RWPE2 (cell line): ENCODE measurements at regions not wholly inside any gene's neighbourhood (a gene's known extent, or its start where the extent isn't known, plus 50 kb on each side); places are given as distances from the start of the nearest gene placed in this dataset.
"Not testable (repeated sequence)": the region's sequence is repeated elsewhere in the genome, so short reads cannot be mapped to it uniquely, and the experiment has no call there.

ENCODE experiments used
- ATAC-seq: fragments of 200-7000 bp; cut with Tn5 transposase; 3 replicates; pipeline ENCODE4 v1.9.1; 2021; ENCODE audit warnings: low read depth
- DNase-seq: peaks from one replicate; pipeline ENCODE4 v3.0.0-alpha.2; 2020; ENCODE audit warnings: low spot score
- H3K27ac ChIP-seq: fragments of 450-650 bp; 2 replicates; pipeline ENCODE4 v1.5.1; 2017; ENCODE audit warnings: mild to moderate bottlenecking; ENCODE audit not compliant: poor library complexity, severe bottlenecking
- H3K27me3 ChIP-seq: fragments of 250-450 bp; sonication (Bioruptor Pico); 2 replicates; pipeline ENCODE4 v1.5.1; 2021; ENCODE audit warnings: mild to moderate bottlenecking, moderate library complexity; ENCODE audit not compliant: insufficient read depth, poor library complexity, severe bottlenecking
- H3K36me3 ChIP-seq: fragments of 250-450 bp; sonication (Bioruptor Pico); 2 replicates; pipeline ENCODE4 v1.5.1; 2020; ENCODE audit warnings: low read depth, mild to moderate bottlenecking, moderate library complexity
- H3K4me1 ChIP-seq: fragments of 250-450 bp; sonication (Bioruptor Pico); 2 replicates; pipeline ENCODE4 v1.5.1; 2021; ENCODE audit warnings: mild to moderate bottlenecking, moderate library complexity; ENCODE audit not compliant: insufficient read depth, poor library complexity, severe bottlenecking
- H3K4me3 ChIP-seq: fragments of 250-450 bp; sonication (Bioruptor Pico); 2 replicates; pipeline ENCODE4 v1.5.1; 2021; ENCODE audit warnings: mild to moderate bottlenecking, moderate library complexity; ENCODE audit not compliant: severe bottlenecking
- H3K9me3 ChIP-seq: fragments of 250-450 bp; sonication (Bioruptor Pico); 2 replicates; pipeline ENCODE4 v1.5.1; 2021; ENCODE audit warnings: mild to moderate bottlenecking, moderate library complexity; ENCODE audit not compliant: severe bottlenecking
- CTCF ChIP-seq: fragments of 450-650 bp; IDR thresholded peaks from one replicate; pipeline ENCODE4 v1.5.1; 2017; ENCODE audit warnings: mild to moderate bottlenecking, moderate library complexity; ENCODE audit not compliant: poor library complexity, severe bottlenecking

- H3K9me3 ChIP-seq, result no peaks in the 10 kb centered on the region
Observed at GRCh38 chr14:37709419-37710195, 114.2 kb downstream of the TTC6 start.

GRCh38 chr14:37711356-37711830 is 116.0 kb downstream of the TTC6 start:
- Histone ChIP-seq H3K9me3 (no peaks in the 10 kb centered on the region), H3K36me3 (no peaks in the 10 kb centered on the region), H3K4me1 (no peaks in the 10 kb centered on the region), H3K27me3 (no peaks in the 10 kb centered on the region), H3K27ac (no peak overlapping the region), H3K4me3 (no peak overlapping the region)
- no peak for TF ChIP-seq CTCF
- ATAC-seq, result no peak
- DNase-seq, result no peak

More at GRCh38 chr14:37709419-37710195, 114.2 kb downstream of the TTC6 start:
- Histone ChIP-seq H3K4me3 (no peak overlapping the region), H3K36me3 (no peaks in the 10 kb centered on the region), H3K27me3 (no peaks in the 10 kb centered on the region), H3K4me1 (no peaks in the 10 kb centered on the region), H3K27ac (no peak overlapping the region)
- ATAC-seq (no peak), DNase-seq (no peak)
- peak; percentile 90 for TF ChIP-seq CTCF

- DNase-seq (no peak), ATAC-seq (no peak)
- Histone ChIP-seq H3K4me3 (no peak overlapping the region), H3K27me3 (no peaks in the 10 kb centered on the region), H3K9me3 (no peaks in the 10 kb centered on the region), H3K36me3 (no peaks in the 10 kb centered on the region), H3K27ac (no peak overlapping the region), H3K4me1 (no peaks in the 10 kb centered on the region)
- TF ChIP-seq CTCF, result no peak
Observed at GRCh38 chr14:37711831-37712475, 116.5 kb downstream of the TTC6 start.

- not testable (repeated sequence) for H3K27ac ChIP-seq, DNase-seq, H3K4me1 ChIP-seq, H3K4me3 ChIP-seq, ATAC-seq, H3K27me3 ChIP-seq, H3K36me3 ChIP-seq, H3K9me3 ChIP-seq
Observed at GRCh38 chr14:37712476-37712860, 117.0 kb downstream of the TTC6 start.

DNA sequence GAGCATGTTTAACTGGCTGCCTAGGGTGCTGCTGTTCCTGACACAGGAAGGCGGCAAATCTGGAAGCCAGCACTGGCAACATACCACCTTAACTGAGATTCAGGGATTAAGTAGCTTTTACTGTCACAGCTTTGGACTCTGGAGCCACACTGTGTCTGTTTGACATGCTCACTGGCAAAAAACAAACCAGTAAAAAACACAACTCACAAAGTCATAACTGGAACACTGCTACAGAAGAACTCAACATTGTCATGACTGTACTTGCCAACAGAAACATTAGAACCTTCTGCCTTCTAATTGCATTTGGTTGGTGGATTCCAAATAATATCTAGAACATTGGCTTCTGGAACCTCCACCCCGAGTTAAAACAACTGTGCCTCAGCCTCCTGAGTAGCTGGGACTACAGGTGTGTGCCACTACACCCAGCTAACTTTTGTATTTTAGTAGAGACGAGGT is 117.6 kb downstream of the TTC6 start:
- Histone ChIP-seq H3K9me3 (no peaks in the 10 kb centered on the region), H3K4me1 (no peaks in the 10 kb centered on the region), H3K27me3 (no peaks in the 10 kb centered on the region), H3K27ac (no peak overlapping the region), H3K36me3 (no peaks in the 10 kb centered on the region), H3K4me3 (no peak overlapping the region)
- ATAC-seq (no peak), DNase-seq (no peak)
- no peak for TF ChIP-seq CTCF
